Thyroid gland (tissue), 4 donors: ENCODE measurements at regions not wholly inside any gene's neighbourhood (a gene's known extent, or its start where the extent isn't known, plus 50 kb on each side); places are given as distances from the start of the nearest gene placed in this dataset.

Experiments
- DNase-seq, 2 donors: peaks; one replicate each; pipeline ENCODE4 v3.0.0-alpha.2; 2019
- H3K27ac ChIP-seq, 3 donors: fragments of 200-600 bp; sonication (generic); 1 replicate in 2 of 3; 2 replicates in 1 of 3; pipeline ENCODE4 v1.5.1; 2016 to 2019; ENCODE audit warnings: mild to moderate bottlenecking in 1 of 3, moderate library complexity in 1 of 3
- H3K27me3 ChIP-seq: fragments of 200-600 bp; sonication (generic); one replicate; pipeline ENCODE4 v1.5.1; 2019
- H3K36me3 ChIP-seq, 2 donors: fragments of 200-600 bp; sonication (generic); one replicate each; pipeline ENCODE4 v1.5.1; 2016 to 2019
- H3K4me1 ChIP-seq, 2 donors: fragments of 200-600 bp; sonication (generic); one replicate each; pipeline ENCODE4 v1.5.1; 2017 to 2019
- H3K4me3 ChIP-seq, 3 donors: fragments of 200-600 bp; sonication (generic); replicated peaks in 1 of 3; 1 replicate in 2 of 3; 2 replicates in 1 of 3; pipeline ENCODE4 v1.5.1; 2016; ENCODE audit warnings: mild to moderate bottlenecking in 1 of 3
- H3K9me3 ChIP-seq: fragments of 200-600 bp; sonication (generic); one replicate; pipeline ENCODE4 v1.5.1; 2017
- POLR2A ChIP-seq, 2 donors: fragments of 450-650 bp; IDR thresholded peaks; one replicate each; pipeline ENCODE4 v1.6.1; 2017; ENCODE audit warnings: antibody characterized with exemption in 2 of 2, mild to moderate bottlenecking in 2 of 2, moderate library complexity in 1 of 2
- WGBS, 2 donors: methylation state at CpG; one replicate each; pipeline ENCODE4 v1.1.5; 2017; 5-methylcytosine and 5-hydroxymethylcytosine counted together
- intact Hi-C: fragments of 100-400 bp; cut with DNase I; formaldehyde crosslinking; loops from one replicate; pipeline ENCODE4 v1.15.1; 2023
- TF ChIP-seq, protein P1 (sequence below), 6 experiments: fragments of 200-600 bp in 3 of 6; fragments of 450-650 bp in 3 of 6; sonication (generic) in 3 of 6; IDR thresholded peaks; one replicate each; pipeline ENCODE4 v1.5.1; 2016 to 2019; ENCODE audit warnings: antibody characterized with exemption in 6 of 6, mild to moderate bottlenecking in 2 of 6, inconsistent platforms in 1 of 6, moderate library complexity in 1 of 6

DNA sequence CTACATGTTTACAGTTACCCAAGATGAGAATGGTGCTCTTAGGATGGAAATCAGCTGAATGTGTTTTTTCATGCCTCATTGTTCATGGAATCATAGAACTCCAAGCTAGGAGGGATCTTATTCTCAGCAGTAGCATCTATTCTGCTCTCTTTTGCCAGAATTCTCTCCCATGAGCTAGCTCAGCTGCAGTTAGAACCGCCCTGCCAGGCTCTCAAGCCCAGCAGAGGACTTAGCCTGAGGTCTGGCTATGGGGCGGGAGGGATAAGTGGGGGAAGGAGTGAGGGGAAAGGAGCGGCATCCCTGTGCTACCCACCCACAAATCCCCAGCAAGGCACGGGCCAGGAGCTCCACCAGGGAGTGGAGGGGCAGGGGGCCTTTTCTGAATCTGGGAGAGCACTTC lies 120.7 kb upstream of the PLXNA4 start:
- intact Hi-C loops: no loop called here
- TF ChIP-seq, protein P1, sequence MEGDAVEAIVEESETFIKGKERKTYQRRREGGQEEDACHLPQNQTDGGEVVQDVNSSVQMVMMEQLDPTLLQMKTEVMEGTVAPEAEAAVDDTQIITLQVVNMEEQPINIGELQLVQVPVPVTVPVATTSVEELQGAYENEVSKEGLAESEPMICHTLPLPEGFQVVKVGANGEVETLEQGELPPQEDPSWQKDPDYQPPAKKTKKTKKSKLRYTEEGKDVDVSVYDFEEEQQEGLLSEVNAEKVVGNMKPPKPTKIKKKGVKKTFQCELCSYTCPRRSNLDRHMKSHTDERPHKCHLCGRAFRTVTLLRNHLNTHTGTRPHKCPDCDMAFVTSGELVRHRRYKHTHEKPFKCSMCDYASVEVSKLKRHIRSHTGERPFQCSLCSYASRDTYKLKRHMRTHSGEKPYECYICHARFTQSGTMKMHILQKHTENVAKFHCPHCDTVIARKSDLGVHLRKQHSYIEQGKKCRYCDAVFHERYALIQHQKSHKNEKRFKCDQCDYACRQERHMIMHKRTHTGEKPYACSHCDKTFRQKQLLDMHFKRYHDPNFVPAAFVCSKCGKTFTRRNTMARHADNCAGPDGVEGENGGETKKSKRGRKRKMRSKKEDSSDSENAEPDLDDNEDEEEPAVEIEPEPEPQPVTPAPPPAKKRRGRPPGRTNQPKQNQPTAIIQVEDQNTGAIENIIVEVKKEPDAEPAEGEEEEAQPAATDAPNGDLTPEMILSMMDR (IDR thresholded peaks at IDR 0.05): no peak
- no peak for TF ChIP-seq POLR2A (IDR thresholded peaks at IDR 0.05)
- no peak overlapping the region for H3K4me3 ChIP-seq
- H3K4me1 ChIP-seq: no peaks in the 10 kb centered on the region
- no peak overlapping the region for H3K27ac ChIP-seq
- no peaks in the 10 kb centered on the region for H3K36me3 ChIP-seq
- no peak for DNase-seq
- no peaks in the 10 kb centered on the region for H3K27me3 ChIP-seq
- H3K9me3 ChIP-seq: no peaks in the 10 kb centered on the region
- WGBS, 2 donors: 37 to 38% methylated on average over 4 of the region's 4 CpGs

DNA sequence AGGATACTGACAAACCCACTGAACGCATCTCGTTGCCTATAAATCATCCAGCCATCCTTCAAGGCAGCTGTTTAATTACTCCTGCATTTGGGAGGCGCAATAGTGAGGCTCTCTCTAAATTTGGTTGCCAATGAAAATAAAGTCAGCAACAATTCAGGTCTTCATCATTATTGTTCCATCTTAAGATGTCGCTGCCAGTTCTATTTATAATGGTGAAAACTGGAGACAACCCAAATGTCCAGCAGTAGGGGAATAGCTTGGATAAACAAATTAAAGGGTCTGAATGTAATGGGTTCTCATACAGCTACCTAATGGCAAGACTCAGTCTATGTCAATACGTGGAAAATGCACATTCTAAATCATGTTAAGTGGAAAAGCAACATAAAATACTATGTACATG lies 120.1 kb upstream of the PLXNA4 start:
- Histone ChIP-seq H3K27me3 (no peaks in the 10 kb centered on the region), H3K36me3 (no peaks in the 10 kb centered on the region), H3K4me1 (no peaks in the 10 kb centered on the region), H3K4me3 (no peak overlapping the region), H3K9me3 (no peaks in the 10 kb centered on the region), H3K27ac (no peak overlapping the region)
- WGBS, 2 donors: 78 to 83% methylated on average over 5 of the region's 5 CpGs
- intact Hi-C loops: no loop called here
- no peak for TF ChIP-seq POLR2A (IDR thresholded peaks at IDR 0.05)
- TF ChIP-seq, protein P1 (IDR thresholded peaks at IDR 0.05): no peak
- no peak for DNase-seq

DNA sequence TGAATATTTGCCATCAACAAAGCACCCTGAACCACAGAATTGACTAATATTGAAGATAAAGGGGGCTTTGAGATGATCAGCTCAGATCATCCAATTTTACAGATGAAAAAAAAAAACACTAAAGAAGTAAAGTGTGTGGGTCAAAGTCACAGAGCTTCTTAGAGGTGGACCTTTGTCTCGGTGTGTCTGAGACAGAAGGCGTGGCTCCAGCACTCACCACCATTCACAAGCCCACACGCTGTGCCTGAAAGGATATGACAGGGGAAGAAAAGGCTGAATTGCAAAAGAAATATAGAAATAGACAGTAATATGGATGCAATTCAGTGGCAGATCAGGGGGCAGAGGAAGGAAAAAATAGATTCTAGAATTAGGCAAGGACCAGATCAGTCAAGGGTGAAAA lies 114.9 kb upstream of the PLXNA4 start:
- no peak overlapping the region for H3K27ac ChIP-seq
- DNase-seq: no peak
- intact Hi-C loops: no loop called here
- no peak overlapping the region for H3K4me3 ChIP-seq
- no peaks in the 10 kb centered on the region for H3K4me1 ChIP-seq
- H3K27me3 ChIP-seq: no peaks in the 10 kb centered on the region
- no peaks in the 10 kb centered on the region for H3K9me3 ChIP-seq
- no peaks in the 10 kb centered on the region for H3K36me3 ChIP-seq
- TF ChIP-seq POLR2A (IDR thresholded peaks at IDR 0.05): no peak
- TF ChIP-seq, protein P1 (IDR thresholded peaks at IDR 0.05): no peak
- WGBS, 2 donors: 85 to 90% methylated on average over 3 of the region's 3 CpGs

DNA sequence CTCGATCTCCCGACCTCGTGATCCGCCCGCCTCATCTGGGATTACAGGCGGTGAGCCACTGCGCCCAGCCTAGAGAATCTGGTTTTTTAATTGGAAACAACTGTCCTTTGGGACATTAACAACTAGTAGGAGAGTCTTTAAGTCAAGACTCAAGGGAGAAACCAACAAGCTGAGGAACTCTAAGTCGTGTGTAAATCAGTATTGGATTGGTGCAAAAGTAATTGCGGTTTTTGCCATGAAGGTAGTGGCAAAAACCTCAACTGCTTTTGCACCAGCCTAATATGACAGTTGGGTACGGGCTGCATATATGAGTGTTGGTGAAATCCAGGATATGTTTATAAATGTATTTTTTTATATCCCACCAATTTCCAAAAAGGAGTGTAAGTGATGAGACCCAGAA lies 113.9 kb upstream of the PLXNA4 start:
- 93 to 95% methylated on average over 10 of the region's 10 CpGs for WGBS, 2 donors
- Histone ChIP-seq H3K4me1 (no peaks in the 10 kb centered on the region), H3K9me3 (no peaks in the 10 kb centered on the region), H3K36me3 (no peaks in the 10 kb centered on the region), H3K27me3 (no peaks in the 10 kb centered on the region), H3K4me3 (no peak overlapping the region), H3K27ac (no peak overlapping the region)
- intact Hi-C loops: no loop called here
- TF ChIP-seq, protein P1 (IDR thresholded peaks at IDR 0.05): no peak
- TF ChIP-seq POLR2A (IDR thresholded peaks at IDR 0.05): no peak
- no peak for DNase-seq

DNA sequence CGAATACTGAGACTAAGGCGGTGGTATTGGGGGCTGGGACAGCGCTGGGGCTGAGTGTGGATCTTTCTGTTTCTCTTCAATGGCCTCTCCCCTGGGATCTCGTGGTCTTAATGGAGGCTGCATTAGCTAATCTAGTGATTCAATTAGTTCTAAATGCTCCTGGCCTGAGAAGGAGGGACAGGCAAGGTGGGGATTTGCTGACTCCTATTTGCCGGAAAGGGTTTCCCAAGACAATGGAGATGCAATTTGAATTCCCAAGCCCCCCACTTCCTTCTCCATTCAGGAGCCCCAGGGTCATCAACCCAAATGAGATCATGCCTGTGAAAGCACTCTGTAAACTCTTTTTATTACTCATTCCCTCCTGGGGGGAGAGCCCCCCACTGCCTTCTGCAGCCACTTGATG lies 111.7 kb upstream of the PLXNA4 start:
- Histone ChIP-seq H3K27me3 (no peaks in the 10 kb centered on the region), H3K9me3 (no peaks in the 10 kb centered on the region), H3K36me3 (no peaks in the 10 kb centered on the region), H3K4me1 (no peaks in the 10 kb centered on the region), H3K27ac (no peak overlapping the region), H3K4me3 (no peak overlapping the region)
- intact Hi-C loops: no loop called here
- no peak for TF ChIP-seq POLR2A (IDR thresholded peaks at IDR 0.05)
- TF ChIP-seq, protein P1 (IDR thresholded peaks at IDR 0.05): no peak
- DNase-seq: no peak
- 66 to 76% methylated on average over 5 of the region's 5 CpGs for WGBS, 2 donors
